HG03064 (cell line): ENCODE measurements at regions not wholly inside any gene's neighbourhood (a gene's known extent, or its start where the extent isn't known, plus 50 kb on each side); places are given as distances from the start of the nearest gene placed in this dataset.
"Not testable (repeated sequence)": the region's sequence is repeated elsewhere in the genome, so short reads cannot be mapped to it uniquely, and the experiment has no call there.

Experiments used
- ATAC-seq: cut with Tn5 transposase; IDR thresholded peaks from one replicate; pipeline ENCODE4 v1.9.1; 2021; ENCODE audit warnings: low read depth; ENCODE audit not compliant: unreplicated experiment

- ATAC-seq: no peak
Observed at GRCh38 chr10:109308971-109309370, 614.3 kb downstream of the XPNPEP1 start.

- ATAC-seq: not testable (repeated sequence)
Observed at GRCh38 chr10:109307102-109307501, 616.2 kb downstream of the XPNPEP1 start.

DNA sequence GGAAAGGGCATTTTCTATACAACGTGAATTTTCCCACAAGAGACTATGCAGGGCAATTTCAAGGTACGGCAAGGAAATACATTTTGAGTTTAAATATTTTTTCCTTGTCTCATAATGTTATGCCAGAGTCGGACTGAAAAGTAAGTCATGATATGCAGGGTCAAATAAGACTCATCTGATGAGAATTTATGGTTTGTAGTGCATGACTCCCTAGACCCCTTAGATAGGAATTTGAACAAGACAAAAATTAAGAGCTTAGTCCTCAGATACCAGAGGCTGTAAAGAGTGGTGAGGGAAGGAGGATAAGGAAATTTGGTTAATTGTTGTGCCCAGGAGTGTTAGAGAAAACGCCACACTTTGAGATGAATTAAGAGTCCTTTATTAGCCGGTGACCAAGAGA is 616.6 kb downstream of the XPNPEP1 start:
- ATAC-seq: no peak

- ATAC-seq: no peak
Observed at GRCh38 chr10:109287858-109288257, 635.5 kb downstream of the XPNPEP1 start.

- no peak for ATAC-seq
Observed at GRCh38 chr10:109282510-109282909, 640.8 kb downstream of the XPNPEP1 start.

- no peak for ATAC-seq
Observed at GRCh38 chr10:109281347-109281746, 642.0 kb downstream of the XPNPEP1 start.

DNA sequence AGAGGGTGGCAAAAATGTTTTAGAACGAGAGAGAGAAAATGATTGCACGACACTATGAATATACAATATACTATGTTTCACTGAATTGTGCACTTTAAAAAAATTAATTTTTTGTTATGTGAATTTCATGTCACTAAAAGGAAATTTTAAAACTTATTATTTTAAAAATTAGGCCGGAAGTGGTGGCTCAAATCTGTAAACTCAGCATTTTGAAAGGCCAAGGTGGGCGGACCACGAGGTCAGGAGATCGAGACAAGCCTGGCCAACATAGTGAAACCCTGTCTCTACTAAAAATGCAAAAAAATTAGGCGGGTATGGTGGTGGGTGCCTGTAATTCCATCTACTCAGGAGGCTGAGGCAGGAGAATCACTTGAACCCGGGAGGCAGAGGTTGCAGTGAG is 642.5 kb downstream of the XPNPEP1 start:
- ATAC-seq: no peak

GRCh38 chr10:109277456-109277855 is 645.9 kb downstream of the XPNPEP1 start:
- no peak for ATAC-seq

- ATAC-seq: no peak
Observed at GRCh38 chr10:109275960-109276359, 647.4 kb downstream of the XPNPEP1 start.

- no peak for ATAC-seq
Observed at GRCh38 chr10:109274681-109275080, 648.6 kb downstream of the XPNPEP1 start.

DNA sequence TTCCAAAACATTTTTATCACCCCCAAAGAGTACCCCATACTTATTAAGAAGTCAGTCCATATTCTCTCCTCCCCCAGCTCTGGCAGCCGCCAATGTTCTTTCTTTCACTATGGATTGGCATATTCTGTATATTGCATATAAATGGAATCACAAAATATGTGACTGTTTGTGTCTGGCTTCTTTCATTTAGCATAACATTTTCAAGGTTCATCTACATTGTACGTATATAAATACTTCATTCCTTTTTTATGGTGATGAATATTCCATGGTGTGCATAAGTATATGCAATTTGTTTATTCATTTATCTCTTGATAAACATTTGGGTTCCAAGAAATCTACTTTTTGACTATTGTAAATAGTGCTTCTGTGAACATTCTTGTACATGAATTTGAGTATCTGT is 653.1 kb downstream of the XPNPEP1 start:
- ATAC-seq: no peak

DNA sequence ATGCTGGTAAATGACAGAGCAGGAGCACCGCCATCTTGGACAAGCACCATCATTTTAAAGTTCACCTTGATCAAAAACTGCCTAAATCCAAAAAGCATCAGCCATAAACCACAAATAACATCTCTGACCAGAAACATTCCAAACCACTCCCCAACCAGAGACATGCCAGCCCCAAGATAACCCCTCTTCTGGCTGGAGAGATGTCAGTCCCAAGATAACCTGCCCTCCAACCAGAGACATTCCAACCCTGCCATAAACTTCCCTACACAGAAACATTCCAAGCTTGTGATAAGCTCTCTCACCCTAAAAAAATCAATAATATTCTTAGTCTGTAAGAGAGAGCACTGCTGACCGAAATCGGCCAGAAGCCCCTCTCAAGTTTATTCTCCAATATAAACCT is 659.3 kb downstream of the XPNPEP1 start:
- ATAC-seq: no peak

DNA sequence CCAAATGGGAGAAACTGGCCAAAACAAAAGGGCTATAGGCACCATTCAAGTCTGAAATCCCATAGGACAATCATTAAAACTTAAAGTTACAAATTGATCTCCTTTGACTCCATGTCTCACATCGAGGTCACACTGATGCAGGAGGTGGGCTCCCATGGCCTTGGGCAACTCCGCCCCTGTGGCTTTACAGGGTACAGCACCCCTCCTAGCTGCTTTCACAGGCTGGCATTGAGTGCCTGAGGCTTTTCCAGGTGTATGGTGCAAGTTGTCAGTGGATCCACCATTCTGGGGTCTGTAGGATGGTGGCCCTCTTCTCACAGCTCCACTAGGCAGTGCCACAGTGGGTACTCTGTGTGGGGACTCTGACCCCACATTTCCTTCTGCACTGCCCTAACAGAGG is 662.1 kb downstream of the XPNPEP1 start:
- ATAC-seq: no peak

- no peak for ATAC-seq
Observed at GRCh38 chr10:109259293-109259692, 664.0 kb downstream of the XPNPEP1 start.

- no peak for ATAC-seq
Observed at GRCh38 chr10:109253306-109253705, 670.0 kb downstream of the XPNPEP1 start.

GRCh38 chr10:109250152-109250551 is 673.2 kb downstream of the XPNPEP1 start:
- ATAC-seq: no peak

DNA sequence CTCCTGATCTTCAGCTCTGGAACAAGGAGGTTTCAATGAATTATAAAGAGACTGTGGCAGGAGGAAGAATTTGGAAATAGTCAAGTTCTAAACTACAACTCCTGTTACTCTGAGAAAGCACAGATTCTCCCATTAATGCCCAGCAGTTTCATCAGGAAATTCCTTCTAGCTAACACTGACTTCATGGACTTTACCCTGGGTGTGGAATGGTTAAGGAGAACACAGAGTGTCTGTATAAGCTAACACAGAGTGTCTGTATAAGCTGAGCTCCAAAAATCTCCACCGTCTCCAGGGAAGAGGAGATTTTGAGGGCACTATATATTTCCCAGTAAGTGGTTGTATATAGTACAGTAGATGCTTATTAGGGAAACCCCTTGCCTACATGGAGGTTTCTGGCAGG is 675.5 kb downstream of the XPNPEP1 start:
- ATAC-seq: no peak

- ATAC-seq: no peak
Observed at GRCh38 chr10:109245821-109246220, 677.5 kb downstream of the XPNPEP1 start.

DNA sequence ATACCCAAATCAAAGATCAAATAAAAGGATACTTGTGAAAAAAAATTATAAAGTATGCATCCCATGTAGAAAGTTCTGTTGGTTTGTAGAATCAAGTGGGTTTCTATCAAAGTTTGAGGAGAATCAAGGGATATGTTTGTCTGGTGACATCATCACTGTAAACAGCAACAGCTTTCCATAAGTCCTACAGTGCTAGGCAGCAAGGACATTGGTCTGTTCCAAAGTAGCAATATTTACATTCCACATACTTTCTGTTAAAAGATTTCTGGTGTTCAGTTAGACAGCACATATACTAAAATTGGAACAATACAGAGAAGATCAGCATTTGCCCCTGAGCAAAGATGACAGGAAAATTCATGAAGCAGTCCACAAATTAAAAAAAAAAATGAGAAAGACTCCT is 683.9 kb downstream of the XPNPEP1 start:
- ATAC-seq: no peak

DNA sequence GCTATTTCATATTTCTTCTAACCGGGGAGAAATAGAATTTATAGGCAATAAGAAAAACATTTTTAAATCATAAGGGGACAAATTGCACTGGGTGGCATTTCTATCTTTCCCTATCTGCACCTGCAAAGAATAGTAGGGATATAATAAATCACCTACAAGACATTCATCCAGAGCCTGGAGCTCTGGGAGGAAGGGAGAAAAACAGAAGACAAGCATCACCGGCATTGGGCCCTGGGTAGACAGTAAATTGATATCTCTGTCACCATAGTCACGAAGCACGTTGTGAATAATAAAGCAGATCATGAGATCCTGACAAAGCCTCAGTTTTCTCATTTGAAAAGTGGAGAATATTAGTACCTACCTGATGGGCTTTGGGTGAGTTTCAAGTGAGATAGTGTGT is 685.6 kb downstream of the XPNPEP1 start:
- no peak for ATAC-seq

DNA sequence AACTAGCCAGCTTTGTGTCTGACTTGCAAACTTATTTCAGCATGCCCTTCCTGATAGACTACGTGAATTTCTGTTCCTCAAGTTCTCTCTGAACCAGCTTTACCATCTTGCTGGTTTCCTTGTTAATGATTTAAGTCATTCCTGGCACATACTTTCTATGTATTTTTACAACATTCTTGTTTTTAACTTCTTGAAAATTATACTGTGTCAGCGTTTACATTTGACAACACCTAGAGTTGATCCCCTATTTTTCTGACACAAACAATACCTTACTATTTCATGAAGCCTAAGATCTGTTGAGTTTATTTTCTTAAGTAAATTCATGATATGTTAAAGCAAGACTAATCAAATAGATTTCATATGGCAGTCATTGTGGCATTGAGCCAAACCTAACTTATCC is 686.3 kb downstream of the XPNPEP1 start:
- ATAC-seq: no peak

- not testable (repeated sequence) for ATAC-seq
Observed at GRCh38 chr10:109223533-109223932, 699.8 kb downstream of the XPNPEP1 start.

DNA sequence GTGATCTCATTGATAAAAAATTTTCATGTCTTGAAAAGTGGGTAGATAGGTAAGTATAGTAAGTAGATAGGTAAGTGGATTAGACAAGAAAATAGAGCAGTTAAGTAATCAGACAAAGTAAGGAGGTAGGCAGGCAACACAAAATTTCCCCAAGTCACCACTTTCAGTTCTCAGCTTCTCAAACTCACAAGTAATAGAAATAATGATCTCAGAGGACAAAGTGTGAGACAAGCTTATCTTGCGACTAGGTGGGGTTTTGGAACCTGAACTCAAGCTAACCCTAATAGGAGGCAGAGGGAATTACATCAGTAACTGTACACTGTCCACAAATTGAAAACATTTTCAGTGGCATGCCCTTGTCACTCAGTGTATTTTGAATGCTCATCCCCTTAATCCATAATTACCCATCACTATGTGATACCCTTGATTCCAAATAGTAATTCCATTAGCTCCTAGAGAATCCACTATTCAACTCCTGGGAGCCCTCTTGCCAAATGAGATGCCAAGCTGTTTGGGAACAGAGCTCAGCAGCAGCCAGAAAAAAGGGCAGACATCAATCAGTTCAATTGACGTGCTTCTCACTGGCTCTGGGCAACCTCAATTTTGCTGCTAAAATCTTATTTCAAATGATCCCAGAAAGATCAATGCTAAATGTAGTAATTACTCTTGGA is 703.2 kb downstream of the XPNPEP1 start:
- no peak for ATAC-seq
